Fibroblast of the conjunctiva (primary cell): ENCODE measurements at regions not wholly inside any gene's neighbourhood (a gene's known extent, or its start where the extent isn't known, plus 50 kb on each side); places are given as distances from the start of the nearest gene placed in this dataset.

Source experiments
- DNase-seq: peaks from one replicate; pipeline ENCODE4 v3.0.0-alpha.2; 2010; ENCODE audit warnings: low read depth

DNA sequence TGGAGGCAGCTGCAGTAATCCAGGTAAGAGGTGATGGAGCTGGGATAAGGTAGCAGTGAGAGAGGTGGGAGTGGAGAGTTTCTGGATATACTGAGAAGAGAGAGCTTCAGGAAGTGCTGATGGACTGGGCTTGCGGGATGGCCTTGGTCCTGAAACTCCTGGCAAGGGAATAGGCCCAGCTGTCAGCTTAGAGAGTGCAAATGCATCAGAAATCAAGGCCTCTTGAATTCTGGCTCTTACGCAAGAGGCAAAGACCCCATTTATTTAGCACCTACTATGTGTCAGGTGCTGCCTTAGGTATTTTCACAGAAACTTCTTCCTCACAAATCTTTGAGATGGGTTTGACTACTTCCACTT, 227.2 kb upstream of the MAP3K1 start:
- no peak for DNase-seq

- no peak for DNase-seq
Observed at GRCh38 chr5:56587381-56588130, 227.8 kb upstream of the MAP3K1 start.

GRCh38 chr5:56585999-56586691, 229.2 kb upstream of the MAP3K1 start:
- DNase-seq: no peak

DNA sequence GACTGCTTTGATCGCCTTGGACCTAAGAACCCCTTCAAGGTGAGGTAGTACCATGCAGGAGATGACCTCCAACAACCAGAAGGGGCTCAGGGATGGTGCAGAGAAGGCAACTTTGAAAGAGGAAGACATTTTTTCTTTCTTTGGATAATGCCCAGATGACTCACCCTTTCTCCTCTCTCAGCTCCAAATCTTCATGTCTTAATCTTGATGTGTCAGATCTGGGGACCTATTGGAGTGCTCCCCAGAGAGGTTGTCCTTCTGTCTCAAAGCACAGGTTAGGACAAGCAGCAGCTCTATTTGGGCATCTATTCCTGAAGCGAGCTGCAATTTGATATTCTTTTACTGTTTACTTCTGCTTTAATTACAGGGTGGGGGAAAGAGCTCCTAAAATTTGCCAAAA, 229.9 kb upstream of the MAP3K1 start:
- DNase-seq: no peak

- DNase-seq: no peak
Observed at GRCh38 chr5:56581426-56581825, 233.9 kb upstream of the MAP3K1 start.

DNA sequence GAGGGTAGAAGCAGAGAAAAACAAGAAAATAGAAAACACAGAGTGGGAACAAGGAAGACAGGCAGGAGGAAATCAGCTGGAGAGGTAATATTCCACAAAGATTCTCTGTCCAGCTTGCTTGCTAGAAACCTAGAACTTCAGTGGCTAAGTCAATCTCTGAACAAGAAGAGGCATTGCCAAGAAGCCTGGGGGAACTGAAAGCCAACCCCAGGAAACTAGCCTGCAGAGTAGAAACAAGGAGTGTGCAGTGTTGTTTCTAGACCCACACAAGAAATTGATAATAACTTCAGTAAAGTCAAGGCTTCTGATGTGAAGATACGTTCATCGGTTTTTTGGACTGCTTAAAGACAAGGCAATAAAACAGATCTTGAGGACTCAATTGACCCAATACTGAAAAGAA, 234.5 kb upstream of the MAP3K1 start:
- no peak for DNase-seq

GRCh38 chr5:56575821-56576220, 239.5 kb upstream of the MAP3K1 start:
- no peak for DNase-seq

DNA sequence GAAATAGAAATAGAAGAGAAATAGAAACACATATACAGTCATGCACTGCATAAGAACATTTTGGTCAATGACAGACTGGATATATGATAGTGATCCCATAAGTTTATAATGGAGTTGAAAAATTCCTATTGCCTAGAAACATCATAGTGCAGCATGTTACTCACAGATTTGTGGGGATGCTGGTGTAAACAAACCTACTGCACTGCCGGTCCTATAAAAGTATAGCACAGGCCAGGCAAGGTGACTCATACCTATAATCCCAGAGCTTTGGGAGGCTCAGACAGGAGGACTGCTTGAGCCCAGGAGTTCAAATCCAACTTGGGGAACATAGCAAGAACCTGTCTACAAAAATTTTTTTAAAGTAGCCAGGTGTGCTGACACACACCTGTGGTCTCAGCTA, 240.6 kb upstream of the MAP3K1 start:
- DNase-seq: no peak

DNA sequence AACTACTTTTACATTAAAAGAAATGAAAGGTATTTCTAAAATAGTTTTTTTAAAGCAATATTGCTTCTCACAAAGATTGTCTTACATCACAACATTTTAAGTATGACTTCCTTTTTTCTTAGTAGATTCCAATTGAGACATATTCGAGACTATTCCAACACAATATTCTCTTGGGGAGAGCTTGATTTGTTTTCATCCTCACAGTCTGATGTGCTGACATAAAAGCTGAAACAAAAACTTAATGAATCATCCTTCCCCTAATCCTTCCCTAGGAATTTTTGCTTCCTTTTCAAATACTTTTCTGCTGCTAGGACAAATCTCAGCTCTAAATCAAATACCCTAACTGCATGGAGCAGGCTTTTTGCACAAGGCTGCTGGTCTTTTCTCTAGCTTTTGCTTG, 245.8 kb upstream of the MAP3K1 start:
- DNase-seq: peak; percentile 53

GRCh38 chr5:56569076-56569475, 246.3 kb upstream of the MAP3K1 start:
- no peak for DNase-seq

DNA sequence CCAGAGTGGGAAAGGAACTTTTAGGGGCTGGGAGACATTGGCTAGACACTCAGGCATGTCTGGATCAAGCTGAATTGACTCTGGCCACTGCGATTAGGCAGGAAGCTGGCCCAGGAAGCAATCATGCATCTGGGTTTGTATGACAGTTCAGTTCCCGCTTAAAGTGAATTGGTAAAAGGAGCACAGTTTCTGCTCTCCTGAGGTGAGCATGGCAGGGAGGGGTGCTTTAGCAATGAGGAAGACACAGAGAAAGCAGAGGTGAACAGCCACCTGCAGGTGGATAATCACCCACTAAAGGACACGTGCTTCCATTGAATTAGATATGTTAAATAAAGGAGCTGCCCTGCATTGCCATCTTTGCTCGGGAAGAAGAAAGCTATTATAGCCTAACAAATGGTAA, 248.1 kb upstream of the MAP3K1 start:
- DNase-seq: no peak

- DNase-seq: no peak
Observed at GRCh38 chr5:56566374-56567249, 248.7 kb upstream of the MAP3K1 start.

DNA sequence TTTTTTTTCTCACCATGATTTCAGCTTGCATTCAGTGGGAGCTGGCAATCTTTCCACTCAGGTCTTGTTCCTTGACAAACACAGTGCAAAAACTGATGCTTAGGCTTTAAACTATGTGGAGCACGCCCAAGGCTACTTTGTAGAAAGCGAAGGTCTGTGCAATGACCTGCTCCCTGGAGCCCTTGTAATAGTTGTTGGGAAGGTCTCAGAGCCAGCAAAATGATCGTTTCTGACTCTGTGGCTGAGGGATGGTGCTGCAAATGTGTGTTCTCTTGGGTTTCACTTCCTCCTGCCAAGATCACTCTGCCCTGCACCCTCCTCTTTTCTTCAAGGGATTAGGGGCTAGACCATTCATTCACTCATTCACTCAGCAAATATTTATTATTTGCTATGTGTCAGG, 249.7 kb upstream of the MAP3K1 start:
- no peak for DNase-seq

DNA sequence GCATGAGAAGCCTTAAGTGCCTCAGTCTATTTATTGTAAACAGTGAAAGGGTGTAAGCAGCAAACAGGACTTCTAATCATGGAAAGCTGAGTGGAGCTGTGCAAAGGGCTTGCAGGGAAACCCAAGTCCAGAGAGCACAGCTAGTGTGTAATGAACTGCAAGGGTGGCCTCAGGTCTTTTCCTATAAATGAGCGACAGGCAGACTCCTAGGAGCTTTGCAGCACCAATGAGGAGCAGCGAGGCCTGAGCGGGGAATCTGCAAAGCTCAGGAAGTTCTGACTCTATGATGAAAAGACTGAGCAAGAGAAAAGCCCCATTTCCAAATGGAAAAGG, 250.1 kb upstream of the MAP3K1 start:
- DNase-seq: no peak

- DNase-seq: peak; percentile 32
Observed at GRCh38 chr5:56564541-56565282, 250.6 kb upstream of the MAP3K1 start.

- DNase-seq: no peak
Observed at GRCh38 chr5:56561455-56561854, 253.9 kb upstream of the MAP3K1 start.

- no peak for DNase-seq
Observed at GRCh38 chr5:56558131-56558745, 257.1 kb upstream of the MAP3K1 start.

- no peak for DNase-seq
Observed at GRCh38 chr5:56557198-56557597, 258.2 kb upstream of the MAP3K1 start.

DNA sequence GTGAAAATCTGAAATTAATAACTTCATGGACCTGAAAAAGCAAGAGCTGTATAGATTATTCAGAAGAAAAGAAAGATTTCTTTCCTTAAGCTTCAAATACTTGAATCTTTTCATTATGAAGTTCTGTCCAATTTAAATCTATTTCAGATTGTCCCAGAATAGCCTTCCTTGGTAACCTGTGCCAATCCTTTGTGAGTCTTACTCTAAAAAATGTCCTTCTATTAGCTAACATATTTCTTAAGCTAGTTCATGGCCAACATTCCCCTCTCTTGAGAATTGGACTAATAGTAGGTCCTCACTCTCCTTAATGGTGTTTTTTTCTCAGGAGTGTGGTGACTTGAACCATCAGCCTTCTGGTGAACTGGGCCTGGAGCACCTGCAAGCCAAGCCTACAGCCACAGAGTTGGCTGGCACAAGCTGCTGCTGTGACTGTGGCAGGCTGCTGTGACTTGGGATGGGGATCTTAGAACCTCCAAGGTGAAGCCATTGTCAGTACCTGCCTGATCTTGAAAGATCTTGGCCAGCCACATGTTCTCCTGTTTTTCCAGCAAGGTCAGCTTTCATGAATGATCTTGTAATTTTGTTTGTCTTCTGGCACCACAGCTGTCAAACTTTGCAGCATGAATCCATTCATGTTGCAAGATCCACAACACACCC, 262.6 kb upstream of the MAP3K1 start:
- DNase-seq: no peak

- DNase-seq: no peak
Observed at GRCh38 chr5:56550227-56550626, 265.1 kb upstream of the MAP3K1 start.
